ENCODE measurements at regions not wholly inside any gene's neighbourhood (a gene's known extent, or its start where the extent isn't known, plus 50 kb on each side); places are given as distances from the start of the nearest gene placed in this dataset.

DNA sequence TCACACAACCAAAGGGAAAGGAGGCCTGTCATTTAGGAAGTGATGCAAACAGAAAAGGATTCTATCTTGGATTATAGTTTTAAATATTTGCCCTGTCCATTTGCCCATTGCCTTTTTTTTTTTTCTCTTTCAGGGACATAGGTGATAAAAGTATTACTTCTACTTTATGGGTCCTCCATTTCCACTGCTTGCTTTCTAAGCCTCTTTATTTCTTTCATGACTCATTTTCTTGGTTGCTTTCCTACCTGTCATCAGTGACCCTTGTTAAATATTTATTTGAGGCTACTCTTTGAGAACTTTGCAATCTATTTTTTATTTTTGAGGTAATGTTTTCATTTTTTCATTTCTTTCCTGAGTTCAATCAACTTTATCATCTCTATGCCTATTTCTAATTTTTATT, 522.9 kb upstream of the ARRDC3 start:
- TF ChIP-seq, protein P1, sequence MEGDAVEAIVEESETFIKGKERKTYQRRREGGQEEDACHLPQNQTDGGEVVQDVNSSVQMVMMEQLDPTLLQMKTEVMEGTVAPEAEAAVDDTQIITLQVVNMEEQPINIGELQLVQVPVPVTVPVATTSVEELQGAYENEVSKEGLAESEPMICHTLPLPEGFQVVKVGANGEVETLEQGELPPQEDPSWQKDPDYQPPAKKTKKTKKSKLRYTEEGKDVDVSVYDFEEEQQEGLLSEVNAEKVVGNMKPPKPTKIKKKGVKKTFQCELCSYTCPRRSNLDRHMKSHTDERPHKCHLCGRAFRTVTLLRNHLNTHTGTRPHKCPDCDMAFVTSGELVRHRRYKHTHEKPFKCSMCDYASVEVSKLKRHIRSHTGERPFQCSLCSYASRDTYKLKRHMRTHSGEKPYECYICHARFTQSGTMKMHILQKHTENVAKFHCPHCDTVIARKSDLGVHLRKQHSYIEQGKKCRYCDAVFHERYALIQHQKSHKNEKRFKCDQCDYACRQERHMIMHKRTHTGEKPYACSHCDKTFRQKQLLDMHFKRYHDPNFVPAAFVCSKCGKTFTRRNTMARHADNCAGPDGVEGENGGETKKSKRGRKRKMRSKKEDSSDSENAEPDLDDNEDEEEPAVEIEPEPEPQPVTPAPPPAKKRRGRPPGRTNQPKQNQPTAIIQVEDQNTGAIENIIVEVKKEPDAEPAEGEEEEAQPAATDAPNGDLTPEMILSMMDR (IDR thresholded peaks at IDR 0.05 in 4 of 5, conservative IDR thresholded peaks at IDR 0.05 in 1 of 5), result no peak
- TF ChIP-seq POLR2A (IDR thresholded peaks at IDR 0.05), result no peak
